AG04450 (cell line): ENCODE measurements at regions not wholly inside any gene's neighbourhood (a gene's known extent, or its start where the extent isn't known, plus 50 kb on each side); places are given as distances from the start of the nearest gene placed in this dataset.

ENCODE experiments used
- CTCF ChIA-PET: fragments of 300-600, 350-600 bp; formaldehyde crosslinking; extraction: SDS; loops from one replicate; lab custom pipeline; 2022; ENCODE audit warnings: antibody characterized with exemption, inconsistent platforms; lab: Charles Lee
- POLR2A ChIA-PET: fragments of 350-600 bp; formaldehyde crosslinking; extraction: SDS; loops from one replicate; lab custom pipeline; 2021; ENCODE audit warnings: antibody characterized with exemption, inconsistent platforms; lab: Yijun Ruan, JAX
- DNase-seq: peaks from one replicate; pipeline ENCODE4 v3.0.0-alpha.2; 2011; ENCODE audit warnings: low read depth, low spot score
- H3K27ac ChIP-seq: one replicate; pipeline ENCODE4 v1.5.1; 2012; ENCODE audit warnings: low read depth, low read length, control low read depth
- H3K27me3 ChIP-seq: one replicate; pipeline ENCODE4 v1.6.0; 2012; ENCODE audit warnings: low read length; ENCODE audit not compliant: control insufficient read depth, insufficient read depth
- H3K4me3 ChIP-seq: 2 replicates; pipeline ENCODE4 v1.5.1; 2011; ENCODE audit warnings: mild to moderate bottlenecking, low read depth, low read length, control low read depth
- H3K9me3 ChIP-seq: 2 replicates; pipeline ENCODE4 v1.5.1; 2012; ENCODE audit warnings: low read length; ENCODE audit not compliant: control insufficient read depth, insufficient read depth
- TF ChIP-seq, protein P1 (sequence below): IDR thresholded peaks from 2 replicates; pipeline ENCODE4 v1.5.1; 2011; ENCODE audit warnings: low read depth, low read length, control low read depth, inconsistent platforms

GRCh38 chr10:53108317-53108934, 335.8 kb upstream of the MBL2 start:
- Histone ChIP-seq H3K27ac (no peak overlapping the region), H3K27me3 (no peaks in the 10 kb centered on the region), H3K4me3 (no peak overlapping the region), H3K9me3 (no peaks in the 10 kb centered on the region)
- CTCF ChIA-PET, result no interaction called here
- no peak for DNase-seq
- POLR2A ChIA-PET, result no interaction called here
- TF ChIP-seq, protein P1, sequence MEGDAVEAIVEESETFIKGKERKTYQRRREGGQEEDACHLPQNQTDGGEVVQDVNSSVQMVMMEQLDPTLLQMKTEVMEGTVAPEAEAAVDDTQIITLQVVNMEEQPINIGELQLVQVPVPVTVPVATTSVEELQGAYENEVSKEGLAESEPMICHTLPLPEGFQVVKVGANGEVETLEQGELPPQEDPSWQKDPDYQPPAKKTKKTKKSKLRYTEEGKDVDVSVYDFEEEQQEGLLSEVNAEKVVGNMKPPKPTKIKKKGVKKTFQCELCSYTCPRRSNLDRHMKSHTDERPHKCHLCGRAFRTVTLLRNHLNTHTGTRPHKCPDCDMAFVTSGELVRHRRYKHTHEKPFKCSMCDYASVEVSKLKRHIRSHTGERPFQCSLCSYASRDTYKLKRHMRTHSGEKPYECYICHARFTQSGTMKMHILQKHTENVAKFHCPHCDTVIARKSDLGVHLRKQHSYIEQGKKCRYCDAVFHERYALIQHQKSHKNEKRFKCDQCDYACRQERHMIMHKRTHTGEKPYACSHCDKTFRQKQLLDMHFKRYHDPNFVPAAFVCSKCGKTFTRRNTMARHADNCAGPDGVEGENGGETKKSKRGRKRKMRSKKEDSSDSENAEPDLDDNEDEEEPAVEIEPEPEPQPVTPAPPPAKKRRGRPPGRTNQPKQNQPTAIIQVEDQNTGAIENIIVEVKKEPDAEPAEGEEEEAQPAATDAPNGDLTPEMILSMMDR, result no peak

GRCh38 chr10:53107711-53108110, 335.1 kb upstream of the MBL2 start:
- TF ChIP-seq, protein P1, result no peak
- no peaks in the 10 kb centered on the region for H3K9me3 ChIP-seq
- no peak for DNase-seq
- POLR2A ChIA-PET, result no interaction called here
- H3K27me3 ChIP-seq, result no peaks in the 10 kb centered on the region
- H3K4me3 ChIP-seq, result no peak overlapping the region
- no peak overlapping the region for H3K27ac ChIP-seq
- CTCF ChIA-PET, result no interaction called here

DNA sequence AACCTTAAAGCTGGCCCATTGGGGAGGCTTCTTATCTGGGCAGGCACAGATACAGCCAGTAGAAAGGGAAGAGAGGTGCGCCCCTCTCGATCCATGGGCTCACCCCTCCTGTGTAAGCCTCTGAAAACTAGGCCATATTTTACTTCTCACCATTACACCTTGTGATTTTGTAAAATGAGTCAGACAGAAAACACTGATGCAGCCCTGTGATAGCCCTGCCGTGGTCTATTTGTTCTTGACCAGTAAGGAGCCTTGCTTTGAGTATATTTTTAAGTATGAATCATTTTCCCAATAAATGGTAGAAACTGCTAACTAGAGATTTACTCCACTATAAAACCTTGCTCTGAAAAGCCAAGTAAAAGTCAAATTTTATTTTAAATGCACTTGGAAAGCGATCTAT, 329.8 kb upstream of the MBL2 start:
- ChIA-PET CTCF (no interaction called here), POLR2A (no interaction called here)
- no peak overlapping the region for H3K4me3 ChIP-seq
- no peaks in the 10 kb centered on the region for H3K27me3 ChIP-seq
- no peaks in the 10 kb centered on the region for H3K9me3 ChIP-seq
- TF ChIP-seq, protein P1, result no peak
- DNase-seq, result no peak
- H3K27ac ChIP-seq, result no peak overlapping the region

DNA sequence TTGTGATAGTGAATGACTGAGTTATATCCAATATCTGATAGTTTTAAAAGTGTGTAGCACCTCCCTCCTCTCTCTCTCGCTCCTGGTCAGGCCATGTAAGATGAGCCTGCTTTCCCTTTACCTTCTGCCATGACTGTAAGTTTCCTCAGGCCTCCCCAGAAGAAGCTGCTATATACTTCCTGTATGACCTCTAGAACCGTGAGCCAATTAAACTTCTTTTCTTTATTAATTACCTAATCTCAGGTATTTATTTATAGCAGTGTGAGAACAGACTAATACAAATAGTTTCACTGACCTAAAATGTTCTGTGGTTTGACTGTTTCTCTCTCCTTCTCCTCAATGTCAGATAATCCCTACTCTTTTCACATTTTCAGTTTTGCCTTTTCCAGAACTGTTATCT, 321.3 kb upstream of the MBL2 start:
- TF ChIP-seq, protein P1, result no peak
- POLR2A ChIA-PET, result no interaction called here
- Histone ChIP-seq H3K27me3 (no peaks in the 10 kb centered on the region), H3K4me3 (no peak overlapping the region), H3K9me3 (no peaks in the 10 kb centered on the region), H3K27ac (no peak overlapping the region)
- CTCF ChIA-PET, result no interaction called here
- DNase-seq, result no peak

GRCh38 chr10:53091574-53091973, 319.0 kb upstream of the MBL2 start:
- TF ChIP-seq, protein P1, result no peak

More at GRCh38 chr10:53091574-53091973, 319.0 kb upstream of the MBL2 start:
- DNase-seq, result no peak
- H3K27ac ChIP-seq, result no peak overlapping the region
- POLR2A ChIA-PET, result no interaction called here
- H3K4me3 ChIP-seq, result no peak overlapping the region
- CTCF ChIA-PET, result no interaction called here
- H3K27me3 ChIP-seq, result no peaks in the 10 kb centered on the region
- no peaks in the 10 kb centered on the region for H3K9me3 ChIP-seq
